GM19043 (cell line): ENCODE measurements at regions not wholly inside any gene's neighbourhood (a gene's known extent, or its start where the extent isn't known, plus 50 kb on each side); places are given as distances from the start of the nearest gene placed in this dataset.

Experiments
- ATAC-seq: cut with Tn5 transposase; IDR thresholded peaks from one replicate; pipeline ENCODE4 v1.9.1; 2021; ENCODE audit warnings: low read depth; ENCODE audit not compliant: unreplicated experiment

GRCh38 chr11:45597097-45597496 lies 68.3 kb downstream of the CHST1 start:
- no peak for ATAC-seq

- no peak for ATAC-seq
Measured at GRCh38 chr11:45596571-45596970, 68.9 kb downstream of the CHST1 start.

- no peak for ATAC-seq
Measured at GRCh38 chr11:45593992-45594391, 71.4 kb downstream of the CHST1 start.

GRCh38 chr11:45592636-45593035 lies 72.8 kb downstream of the CHST1 start:
- no peak for ATAC-seq

- ATAC-seq, result no peak
Measured at GRCh38 chr11:45590743-45591142, 74.7 kb downstream of the CHST1 start.

- ATAC-seq, result no peak
Measured at GRCh38 chr11:45585205-45585604, 80.2 kb downstream of the CHST1 start.

GRCh38 chr11:45583981-45584566 lies 81.3 kb downstream of the CHST1 start:
- ATAC-seq, result no peak

GRCh38 chr11:45580399-45580798 lies 85.0 kb downstream of the CHST1 start:
- ATAC-seq, result no peak

- ATAC-seq, result no peak
Measured at GRCh38 chr11:45578316-45578715, 87.1 kb downstream of the CHST1 start.

- no peak for ATAC-seq
Measured at GRCh38 chr11:45577752-45578151, 87.7 kb downstream of the CHST1 start.

- ATAC-seq, result no peak
Measured at GRCh38 chr11:45576461-45577215, 88.8 kb downstream of the CHST1 start.

GRCh38 chr11:45573728-45574127 lies 91.7 kb downstream of the CHST1 start:
- no peak for ATAC-seq

- no peak for ATAC-seq
Measured at GRCh38 chr11:45572354-45573123, 92.9 kb downstream of the CHST1 start.

- ATAC-seq, result no peak
Measured at GRCh38 chr11:45569776-45570175, 95.6 kb downstream of the CHST1 start.

GRCh38 chr11:45568049-45568448 lies 97.4 kb downstream of the CHST1 start:
- no peak for ATAC-seq

GRCh38 chr11:45565446-45565988 lies 99.9 kb downstream of the CHST1 start:
- ATAC-seq, result no peak

- ATAC-seq, result no peak
Measured at GRCh38 chr11:45563810-45564209, 101.6 kb downstream of the CHST1 start.

GRCh38 chr11:45563171-45563570 lies 102.3 kb downstream of the CHST1 start:
- no peak for ATAC-seq

- ATAC-seq, result no peak
Measured at GRCh38 chr11:45560913-45561281, 104.5 kb downstream of the CHST1 start.

GRCh38 chr11:45560155-45560912 lies 105.1 kb downstream of the CHST1 start:
- ATAC-seq, result no peak
